ENCODE measurements at regions not wholly inside any gene's neighbourhood (a gene's known extent, or its start where the extent isn't known, plus 50 kb on each side); places are given as distances from the start of the nearest gene placed in this dataset.

DNA sequence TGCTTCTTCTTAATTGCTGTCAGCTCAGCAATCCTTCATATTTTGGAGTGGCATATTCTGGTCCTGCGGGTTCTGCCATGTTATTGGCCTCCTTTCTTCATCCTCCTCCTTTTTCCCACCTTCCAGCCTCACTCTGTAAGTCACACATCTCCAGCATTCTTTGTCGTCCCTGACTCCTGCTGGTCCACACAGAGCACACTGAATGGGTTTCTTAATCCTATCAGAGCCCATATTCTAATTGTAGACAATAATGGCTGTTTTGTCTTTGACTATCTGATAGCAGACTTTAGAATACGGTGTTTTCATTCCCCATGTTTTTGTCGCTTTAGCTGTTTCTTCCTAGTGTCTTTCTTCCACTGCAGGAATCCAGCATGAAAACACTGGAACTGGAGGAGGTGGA lies 389.6 kb downstream of the REEP3 start:
- TF ChIP-seq POLR2A (IDR thresholded peaks at IDR 0.05), result no peak
- no peak for TF ChIP-seq CTCF (IDR thresholded peaks at IDR 0.05)

Measured in esophagus squamous epithelium (tissue), 4 donors.